ENCODE measurements at regions not wholly inside any gene's neighbourhood (a gene's known extent, or its start where the extent isn't known, plus 50 kb on each side); places are given as distances from the start of the nearest gene placed in this dataset.

DNA sequence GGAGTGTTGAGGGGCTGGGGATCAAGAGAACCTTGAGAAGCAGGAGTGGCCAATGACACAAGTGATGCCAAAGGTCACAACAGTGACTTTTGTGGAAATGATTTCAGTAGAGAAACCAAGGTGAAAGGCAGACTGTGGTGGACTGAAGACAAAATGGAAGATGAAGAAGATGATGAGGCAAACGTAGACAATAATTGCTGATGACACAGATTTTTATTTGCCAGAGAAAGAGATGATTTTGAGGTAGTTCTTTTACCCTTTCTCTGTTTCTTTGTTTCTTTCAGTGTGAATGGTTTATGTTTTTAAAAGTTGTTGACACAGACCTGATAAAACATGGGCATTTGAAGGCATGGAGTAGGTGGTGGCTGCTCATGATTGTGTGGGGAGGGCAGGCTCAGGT is 121.0 kb upstream of the ARGLU1 start:
- TF ChIP-seq, protein P1, sequence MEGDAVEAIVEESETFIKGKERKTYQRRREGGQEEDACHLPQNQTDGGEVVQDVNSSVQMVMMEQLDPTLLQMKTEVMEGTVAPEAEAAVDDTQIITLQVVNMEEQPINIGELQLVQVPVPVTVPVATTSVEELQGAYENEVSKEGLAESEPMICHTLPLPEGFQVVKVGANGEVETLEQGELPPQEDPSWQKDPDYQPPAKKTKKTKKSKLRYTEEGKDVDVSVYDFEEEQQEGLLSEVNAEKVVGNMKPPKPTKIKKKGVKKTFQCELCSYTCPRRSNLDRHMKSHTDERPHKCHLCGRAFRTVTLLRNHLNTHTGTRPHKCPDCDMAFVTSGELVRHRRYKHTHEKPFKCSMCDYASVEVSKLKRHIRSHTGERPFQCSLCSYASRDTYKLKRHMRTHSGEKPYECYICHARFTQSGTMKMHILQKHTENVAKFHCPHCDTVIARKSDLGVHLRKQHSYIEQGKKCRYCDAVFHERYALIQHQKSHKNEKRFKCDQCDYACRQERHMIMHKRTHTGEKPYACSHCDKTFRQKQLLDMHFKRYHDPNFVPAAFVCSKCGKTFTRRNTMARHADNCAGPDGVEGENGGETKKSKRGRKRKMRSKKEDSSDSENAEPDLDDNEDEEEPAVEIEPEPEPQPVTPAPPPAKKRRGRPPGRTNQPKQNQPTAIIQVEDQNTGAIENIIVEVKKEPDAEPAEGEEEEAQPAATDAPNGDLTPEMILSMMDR (IDR thresholded peaks at IDR 0.05; ENCODE audit: insufficient read depth in 1 of 2, low read depth in 1 of 2, low read length in 1 of 2, severe bottlenecking in 1 of 2, unreplicated experiment in 1 of 2): no peak
- H3K4me1 ChIP-seq: peaks cover 12% of the 10 kb centered on the region; the same call in 1 of the 2 replicates
- no peaks in the 10 kb centered on the region for H3K9me3 Mint-ChIP-seq (ENCODE audit: unreplicated experiment)
- ChIA-PET POLR2A (no interaction called here), CTCF (no interaction called here)
- no peak for DNase-seq
- H3K36me3 ChIP-seq (ENCODE audit: control insufficient read depth, insufficient read depth, low read length): no peaks in the 10 kb centered on the region
- H3K27ac Mint-ChIP-seq (ENCODE audit: unreplicated experiment): no peak overlapping the region
- no TSS peak for BruUV-seq (replicated peaks)
- H3K4me3 Mint-ChIP-seq (ENCODE audit: unreplicated experiment): no peak overlapping the region
- no peaks in the 10 kb centered on the region for H3K4me1 Mint-ChIP-seq (ENCODE audit: low read depth, unreplicated experiment)
- H3K36me3 Mint-ChIP-seq (ENCODE audit: insufficient read depth, unreplicated experiment): no peaks in the 10 kb centered on the region
- no peaks in the 10 kb centered on the region for H3K9me3 ChIP-seq
- H3K27me3 ChIP-seq (replicated peaks; ENCODE audit: control insufficient read depth, insufficient read depth, low read length): no peaks in the 10 kb centered on the region
- intact Hi-C loops (cut with micrococcal nuclease; ENCODE audit: unreplicated experiment): no loop called here
- no peak overlapping the region for H3K4me3 ChIP-seq (ENCODE audit: low read depth, low read length)
- no peaks in the 10 kb centered on the region for H3K27me3 Mint-ChIP-seq (ENCODE audit: insufficient read depth, unreplicated experiment)

DNA sequence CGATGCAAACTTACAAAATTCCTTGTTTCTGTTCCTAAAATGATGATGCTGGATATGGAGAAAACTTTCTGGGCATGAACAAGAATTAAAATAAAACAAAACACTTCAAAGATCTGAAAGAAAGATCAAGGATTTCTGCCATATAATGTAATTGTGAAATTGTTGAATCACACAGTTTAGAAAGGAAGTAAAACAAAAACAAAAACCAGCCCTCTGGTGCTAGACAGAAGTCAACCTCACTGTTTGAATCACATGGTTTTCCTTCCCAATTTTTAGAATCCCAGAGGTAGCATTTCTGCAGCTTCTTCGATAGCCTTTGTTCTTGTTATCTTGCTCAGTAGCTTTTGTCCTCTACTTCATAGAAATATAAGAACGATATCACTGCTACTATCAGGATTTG is 118.2 kb upstream of the ARGLU1 start:
- DNase-seq: no peak
- Histone ChIP-seq H3K4me3 (ENCODE audit: low read depth, low read length) (no peak overlapping the region), H3K27me3 (replicated peaks; ENCODE audit: control insufficient read depth, insufficient read depth, low read length) (no peaks in the 10 kb centered on the region), H3K36me3 (ENCODE audit: control insufficient read depth, insufficient read depth, low read length) (no peaks in the 10 kb centered on the region), H3K4me1 (peaks cover 18% of the 10 kb centered on the region), H3K9me3 (no peaks in the 10 kb centered on the region)
- no peaks in the 10 kb centered on the region for H3K27me3 Mint-ChIP-seq (ENCODE audit: insufficient read depth, unreplicated experiment)
- TF ChIP-seq, protein P1 (IDR thresholded peaks at IDR 0.05; ENCODE audit: insufficient read depth in 1 of 2, low read depth in 1 of 2, low read length in 1 of 2, severe bottlenecking in 1 of 2, unreplicated experiment in 1 of 2): no peak
- H3K4me3 Mint-ChIP-seq (ENCODE audit: unreplicated experiment): no peak overlapping the region
- ChIA-PET POLR2A (no interaction called here), CTCF (no interaction called here)
- peaks cover 14% of the 10 kb centered on the region for H3K4me1 Mint-ChIP-seq (ENCODE audit: low read depth, unreplicated experiment)
- no peak overlapping the region for H3K27ac Mint-ChIP-seq (ENCODE audit: unreplicated experiment)
- no peaks in the 10 kb centered on the region for H3K9me3 Mint-ChIP-seq (ENCODE audit: unreplicated experiment)
- H3K36me3 Mint-ChIP-seq (ENCODE audit: insufficient read depth, unreplicated experiment): no peaks in the 10 kb centered on the region
- no TSS peak for BruUV-seq (replicated peaks)
- intact Hi-C loops (cut with micrococcal nuclease; ENCODE audit: unreplicated experiment): no loop called here

DNA sequence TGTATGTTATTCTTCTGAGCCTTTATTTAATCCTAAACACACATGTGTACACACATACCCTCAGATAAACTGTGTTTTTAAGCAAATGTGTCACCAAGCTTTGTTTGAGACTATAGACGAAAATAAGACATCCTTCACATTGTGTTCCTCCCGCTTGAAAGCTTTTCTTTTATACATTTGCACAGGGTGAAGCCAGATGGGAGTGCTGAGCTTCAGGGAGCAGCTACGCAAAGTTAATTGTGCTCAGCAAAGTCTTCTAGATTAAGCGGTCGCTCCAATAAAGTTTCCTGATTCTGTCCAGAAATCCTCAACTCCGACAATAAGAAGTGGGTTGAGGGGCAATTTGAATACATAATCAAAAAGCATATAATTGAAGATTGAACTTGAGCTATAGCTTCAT is 117.2 kb upstream of the ARGLU1 start:
- Mint-ChIP-seq H3K9me3 (ENCODE audit: unreplicated experiment) (no peaks in the 10 kb centered on the region), H3K36me3 (ENCODE audit: insufficient read depth, unreplicated experiment) (no peaks in the 10 kb centered on the region), H3K4me1 (ENCODE audit: low read depth, unreplicated experiment) (peaks cover 24% of the 10 kb centered on the region), H3K4me3 (ENCODE audit: unreplicated experiment) (no peak overlapping the region), H3K27me3 (ENCODE audit: insufficient read depth, unreplicated experiment) (no peaks in the 10 kb centered on the region), H3K27ac (ENCODE audit: unreplicated experiment) (no peak overlapping the region)
- H3K27me3 ChIP-seq (replicated peaks; ENCODE audit: control insufficient read depth, insufficient read depth, low read length): no peaks in the 10 kb centered on the region
- intact Hi-C loops (cut with micrococcal nuclease; ENCODE audit: unreplicated experiment): no loop called here
- TF ChIP-seq, protein P1 (IDR thresholded peaks at IDR 0.05; ENCODE audit: insufficient read depth in 1 of 2, low read depth in 1 of 2, low read length in 1 of 2, severe bottlenecking in 1 of 2, unreplicated experiment in 1 of 2): no peak
- H3K4me1 ChIP-seq: peaks cover 22% of the 10 kb centered on the region
- no peaks in the 10 kb centered on the region for H3K9me3 ChIP-seq
- BruUV-seq (replicated peaks): no TSS peak
- CTCF ChIA-PET: no interaction called here
- POLR2A ChIA-PET: no interaction called here
- no peaks in the 10 kb centered on the region for H3K36me3 ChIP-seq (ENCODE audit: control insufficient read depth, insufficient read depth, low read length)
- H3K4me3 ChIP-seq (ENCODE audit: low read depth, low read length): no peak overlapping the region
- no peak for DNase-seq
